Fibroblast of lung (primary cell): ENCODE measurements at regions not wholly inside any gene's neighbourhood (a gene's known extent, or its start where the extent isn't known, plus 50 kb on each side); places are given as distances from the start of the nearest gene placed in this dataset.

Source experiments
- DNase-seq, 2 donors: peaks; one replicate each; pipeline versions ENCODE4 v3.0.0 to v3.0.0-alpha.2; 2010; ENCODE audit warnings: low read depth in 2 of 2
- H2AFZ ChIP-seq: 2 replicates; pipeline ENCODE4 v1.5.1; 2012; ENCODE audit warnings: low read length, control low read depth, inconsistent platforms
- H3K27ac ChIP-seq: 2 replicates; pipeline ENCODE4 v1.5.1; 2011; ENCODE audit warnings: low read length, control low read depth; ENCODE audit not compliant: insufficient read depth
- H3K27me3 ChIP-seq: 2 replicates; pipeline ENCODE4 v1.5.1; 2011; ENCODE audit warnings: mild to moderate bottlenecking, low read length; ENCODE audit not compliant: control insufficient read depth, insufficient read depth
- H3K36me3 ChIP-seq: 2 replicates; pipeline ENCODE4 v1.5.1; 2011; ENCODE audit warnings: low read length; ENCODE audit not compliant: control insufficient read depth, insufficient read depth
- H3K4me1 ChIP-seq: 2 replicates; pipeline ENCODE4 v1.5.1; 2011; ENCODE audit warnings: low read length; ENCODE audit not compliant: control insufficient read depth, insufficient read depth; ENCODE audit errors: extremely low read depth
- H3K4me2 ChIP-seq: 2 replicates; pipeline ENCODE4 v1.5.1; 2011; ENCODE audit warnings: low read length, control low read depth; ENCODE audit not compliant: insufficient read depth; ENCODE audit errors: extremely low read depth
- H3K4me3 ChIP-seq, 4 experiments: fragments of 200-600 bp in 1 of 4; sonication (generic) in 1 of 4; replicated peaks in 1 of 4; 2 replicates each; pipeline ENCODE4 v1.5.1; 2011 to 2016; ENCODE audit warnings: low read length in 4 of 4, low read depth in 3 of 4, mild to moderate bottlenecking in 3 of 4, control low read depth in 2 of 4, inconsistent platforms in 1 of 4, mixed read lengths in 1 of 4; ENCODE audit not compliant: insufficient read depth in 1 of 4; ENCODE audit errors: control extremely low read depth in 1 of 4
- H3K79me2 ChIP-seq: 2 replicates; pipeline ENCODE4 v1.5.1; 2012; ENCODE audit warnings: mild to moderate bottlenecking, low read length, inconsistent platforms; ENCODE audit not compliant: control insufficient read depth, insufficient read depth
- H3K9ac ChIP-seq: 2 replicates; pipeline ENCODE4 v1.5.1; 2011; ENCODE audit warnings: mild to moderate bottlenecking, low read length, control low read depth; ENCODE audit not compliant: insufficient read depth
- H3K9me3 ChIP-seq: 2 replicates; pipeline ENCODE4 v1.5.1; 2012; ENCODE audit warnings: low read depth, low read length; ENCODE audit not compliant: control insufficient read depth, insufficient read depth
- H4K20me1 ChIP-seq: 2 replicates; pipeline ENCODE4 v1.5.1; 2011; ENCODE audit warnings: low read length; ENCODE audit not compliant: control insufficient read depth, insufficient read depth; ENCODE audit errors: extremely low read depth
- EZH2 ChIP-seq: IDR thresholded peaks from 2 replicates; pipeline ENCODE4 v1.5.1; 2012; ENCODE audit warnings: low read length, control low read depth, mild to moderate bottlenecking; ENCODE audit errors: missing control alignments
- TF ChIP-seq, protein P1 (sequence below), 2 donors: IDR thresholded peaks in 1 of 2; conservative IDR thresholded peaks in 1 of 2; 1 replicate in 1 of 2; 2 replicates in 1 of 2; pipeline ENCODE4 v1.5.1; 2011 to 2012; ENCODE audit warnings: low read length in 2 of 2, control low read depth in 1 of 2, inconsistent platforms in 1 of 2, low read depth in 1 of 2, mild to moderate bottlenecking in 1 of 2

DNA sequence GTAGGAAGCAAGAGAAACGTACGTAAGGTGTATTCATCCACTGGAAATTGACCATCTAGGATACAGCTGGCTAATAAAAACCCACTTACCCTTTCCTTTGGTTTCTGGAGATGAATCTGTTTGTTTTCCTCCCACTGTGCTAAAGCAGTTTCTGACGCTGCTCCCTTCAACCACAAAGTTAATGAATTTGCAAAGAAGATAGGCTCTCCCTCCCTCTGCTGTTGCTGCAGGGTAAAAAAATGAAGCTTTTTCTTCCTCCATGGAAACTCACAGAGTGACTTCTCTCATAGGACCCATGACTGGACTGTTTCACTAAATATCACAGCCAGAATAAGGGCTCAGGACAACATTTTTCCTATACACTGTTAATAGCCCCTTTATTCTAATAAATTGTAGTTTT, 172.1 kb upstream of the LRRN1 start:
- H3K27me3 ChIP-seq: no peaks in the 10 kb centered on the region
- DNase-seq: peak in 1 of 2 donors; percentile 65
- no peaks in the 10 kb centered on the region for H3K36me3 ChIP-seq
- TF ChIP-seq, protein P1, sequence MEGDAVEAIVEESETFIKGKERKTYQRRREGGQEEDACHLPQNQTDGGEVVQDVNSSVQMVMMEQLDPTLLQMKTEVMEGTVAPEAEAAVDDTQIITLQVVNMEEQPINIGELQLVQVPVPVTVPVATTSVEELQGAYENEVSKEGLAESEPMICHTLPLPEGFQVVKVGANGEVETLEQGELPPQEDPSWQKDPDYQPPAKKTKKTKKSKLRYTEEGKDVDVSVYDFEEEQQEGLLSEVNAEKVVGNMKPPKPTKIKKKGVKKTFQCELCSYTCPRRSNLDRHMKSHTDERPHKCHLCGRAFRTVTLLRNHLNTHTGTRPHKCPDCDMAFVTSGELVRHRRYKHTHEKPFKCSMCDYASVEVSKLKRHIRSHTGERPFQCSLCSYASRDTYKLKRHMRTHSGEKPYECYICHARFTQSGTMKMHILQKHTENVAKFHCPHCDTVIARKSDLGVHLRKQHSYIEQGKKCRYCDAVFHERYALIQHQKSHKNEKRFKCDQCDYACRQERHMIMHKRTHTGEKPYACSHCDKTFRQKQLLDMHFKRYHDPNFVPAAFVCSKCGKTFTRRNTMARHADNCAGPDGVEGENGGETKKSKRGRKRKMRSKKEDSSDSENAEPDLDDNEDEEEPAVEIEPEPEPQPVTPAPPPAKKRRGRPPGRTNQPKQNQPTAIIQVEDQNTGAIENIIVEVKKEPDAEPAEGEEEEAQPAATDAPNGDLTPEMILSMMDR (conservative IDR thresholded peaks at IDR 0.05 in 1 of 2, IDR thresholded peaks at IDR 0.05 in 1 of 2; ENCODE audit: low read depth in 1 of 2, low read length in 2 of 2): no peak
- TF ChIP-seq EZH2: no peak
- H3K9me3 ChIP-seq: no peaks in the 10 kb centered on the region
- no peak overlapping the region for H3K27ac ChIP-seq
- H3K79me2 ChIP-seq: no peaks in the 10 kb centered on the region
- H2AFZ ChIP-seq: no peak overlapping the region
- no peak overlapping the region for H3K4me2 ChIP-seq
- H3K4me3 ChIP-seq: no peak overlapping the region
- H4K20me1 ChIP-seq: no peaks in the 10 kb centered on the region
- no peaks in the 10 kb centered on the region for H3K4me1 ChIP-seq
- H3K9ac ChIP-seq: no peak overlapping the region

DNA sequence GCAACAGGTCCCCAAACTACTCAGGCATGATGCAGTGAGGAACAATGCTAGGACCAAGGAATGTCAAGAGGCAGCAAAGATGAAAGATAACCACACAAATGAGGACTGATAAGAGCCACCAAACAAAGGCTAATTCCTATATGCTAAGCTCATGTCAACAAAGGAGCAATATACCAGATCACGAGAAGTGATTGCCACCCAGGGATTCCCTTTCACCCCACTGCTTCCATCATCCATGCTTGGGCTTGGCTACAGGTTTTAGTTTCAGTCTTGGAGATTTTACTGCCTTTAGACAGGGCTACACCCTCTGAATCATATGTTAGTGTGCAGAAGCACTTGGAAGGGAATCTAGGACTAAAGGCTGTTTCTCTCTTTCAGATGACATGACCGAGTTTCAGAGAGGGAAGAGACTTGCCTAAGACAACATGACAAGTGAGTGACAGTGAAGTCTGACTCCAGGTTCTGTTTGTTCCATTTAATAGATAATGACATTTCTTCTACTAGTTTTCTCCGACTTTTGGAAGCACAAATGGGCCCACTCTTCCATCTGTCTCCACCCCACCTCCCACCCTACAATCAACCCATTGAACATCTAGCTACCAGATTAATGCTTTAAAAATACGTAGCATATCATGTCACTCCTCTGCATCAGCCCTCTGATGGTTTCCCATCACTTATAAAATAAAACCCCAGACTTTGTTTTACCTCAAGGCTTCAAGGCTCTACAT, 173.5 kb upstream of the LRRN1 start:
- TF ChIP-seq EZH2: no peak
- TF ChIP-seq, protein P1 (conservative IDR thresholded peaks at IDR 0.05 in 1 of 2, IDR thresholded peaks at IDR 0.05 in 1 of 2; ENCODE audit: low read depth in 1 of 2, low read length in 2 of 2): no peak
- H2AFZ ChIP-seq: no peak overlapping the region
- H3K4me3 ChIP-seq: no peak overlapping the region
- no peaks in the 10 kb centered on the region for H3K79me2 ChIP-seq
- H3K27me3 ChIP-seq: no peaks in the 10 kb centered on the region
- H3K9me3 ChIP-seq: no peaks in the 10 kb centered on the region
- no peak overlapping the region for H3K27ac ChIP-seq
- H3K4me1 ChIP-seq: no peaks in the 10 kb centered on the region
- H3K9ac ChIP-seq: no peak overlapping the region
- no peaks in the 10 kb centered on the region for H4K20me1 ChIP-seq
- H3K36me3 ChIP-seq: no peaks in the 10 kb centered on the region
- DNase-seq: peak in 1 of 2 donors; percentile 45
- no peak overlapping the region for H3K4me2 ChIP-seq

GRCh38 chr3:3619815-3620214, 179.4 kb upstream of the LRRN1 start:
- Histone ChIP-seq H3K9me3 (no peaks in the 10 kb centered on the region), H3K4me2 (no peak overlapping the region), H3K27ac (no peak overlapping the region), H3K79me2 (no peaks in the 10 kb centered on the region), H3K9ac (no peak overlapping the region), H3K27me3 (no peaks in the 10 kb centered on the region), H2AFZ (no peak overlapping the region), H3K4me1 (no peaks in the 10 kb centered on the region), H4K20me1 (no peaks in the 10 kb centered on the region), H3K36me3 (no peaks in the 10 kb centered on the region), H3K4me3 (no peak overlapping the region)
- no peak for DNase-seq
- TF ChIP-seq, protein P1 (conservative IDR thresholded peaks at IDR 0.05 in 1 of 2, IDR thresholded peaks at IDR 0.05 in 1 of 2; ENCODE audit: low read depth in 1 of 2, low read length in 2 of 2): no peak
- no peak for TF ChIP-seq EZH2
